ENCODE measurements at regions not wholly inside any gene's neighbourhood (a gene's known extent, or its start where the extent isn't known, plus 50 kb on each side); places are given as distances from the start of the nearest gene placed in this dataset.

DNA sequence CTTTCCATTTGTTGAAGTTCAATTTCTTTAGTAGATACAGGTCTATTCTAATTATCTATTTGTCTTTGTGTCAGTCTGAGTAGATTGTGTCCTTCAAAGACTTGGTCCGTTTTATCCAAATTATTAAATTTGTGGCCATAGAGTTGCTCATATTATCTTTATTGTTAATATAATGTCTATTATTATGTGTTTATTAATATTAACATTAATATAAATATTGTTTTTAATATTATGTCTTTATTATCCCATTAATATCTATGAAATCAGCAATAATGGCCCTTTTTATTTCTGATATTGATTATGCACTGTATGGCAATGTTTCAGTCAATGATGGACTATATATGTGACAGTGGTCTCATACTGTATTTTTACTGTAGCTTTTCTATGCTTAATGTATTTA lies 2067.3 kb upstream of the AGA start:
- 79 to 83% methylated on average over 1 of the region's 1 CpG for WGBS, 2 donors

DNA sequence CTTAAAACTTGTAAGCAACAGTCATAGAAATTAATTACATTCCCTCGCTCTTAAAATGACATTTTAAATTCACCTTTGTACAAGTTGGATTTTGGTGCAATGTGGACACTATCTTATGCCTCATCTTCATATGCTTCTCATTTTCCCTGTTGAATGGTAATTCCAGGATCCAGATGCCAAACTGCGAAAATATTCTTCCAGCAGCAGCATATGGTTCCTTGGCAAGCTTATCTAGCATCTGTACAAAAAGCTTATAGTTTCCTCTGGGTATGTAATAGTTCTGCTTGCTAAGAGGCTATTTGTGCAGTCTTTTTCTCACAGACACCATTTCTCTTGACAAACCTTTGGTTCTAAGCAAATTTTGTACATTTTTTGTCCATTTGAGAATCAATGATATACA lies 2079.7 kb upstream of the AGA start:
- DNase-seq (no peak), ATAC-seq (no peak)
- no peaks in the 10 kb centered on the region for H3K4me1 ChIP-seq
- no peaks in the 10 kb centered on the region for H3K36me3 ChIP-seq
- H3K27me3 ChIP-seq: no peaks in the 10 kb centered on the region
- 80 to 83% methylated on average over 2 of the region's 2 CpGs for WGBS, 2 donors
- H3K27ac ChIP-seq: no peak overlapping the region
- peaks cover 0 to 11% (median 0%) of the 10 kb centered on the region in 11 donors for H3K9me3 ChIP-seq
- intact Hi-C loops (cut with DNase I): no loop called here
- H3K4me3 ChIP-seq: no peak overlapping the region
- TF ChIP-seq, protein P1, sequence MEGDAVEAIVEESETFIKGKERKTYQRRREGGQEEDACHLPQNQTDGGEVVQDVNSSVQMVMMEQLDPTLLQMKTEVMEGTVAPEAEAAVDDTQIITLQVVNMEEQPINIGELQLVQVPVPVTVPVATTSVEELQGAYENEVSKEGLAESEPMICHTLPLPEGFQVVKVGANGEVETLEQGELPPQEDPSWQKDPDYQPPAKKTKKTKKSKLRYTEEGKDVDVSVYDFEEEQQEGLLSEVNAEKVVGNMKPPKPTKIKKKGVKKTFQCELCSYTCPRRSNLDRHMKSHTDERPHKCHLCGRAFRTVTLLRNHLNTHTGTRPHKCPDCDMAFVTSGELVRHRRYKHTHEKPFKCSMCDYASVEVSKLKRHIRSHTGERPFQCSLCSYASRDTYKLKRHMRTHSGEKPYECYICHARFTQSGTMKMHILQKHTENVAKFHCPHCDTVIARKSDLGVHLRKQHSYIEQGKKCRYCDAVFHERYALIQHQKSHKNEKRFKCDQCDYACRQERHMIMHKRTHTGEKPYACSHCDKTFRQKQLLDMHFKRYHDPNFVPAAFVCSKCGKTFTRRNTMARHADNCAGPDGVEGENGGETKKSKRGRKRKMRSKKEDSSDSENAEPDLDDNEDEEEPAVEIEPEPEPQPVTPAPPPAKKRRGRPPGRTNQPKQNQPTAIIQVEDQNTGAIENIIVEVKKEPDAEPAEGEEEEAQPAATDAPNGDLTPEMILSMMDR (IDR thresholded peaks at IDR 0.05): no peak

More for the DNA sequence above, 2067.3 kb upstream of the AGA start:
- TF ChIP-seq, protein P1 (IDR thresholded peaks at IDR 0.05): no peak
- no peak overlapping the region for H3K27ac ChIP-seq
- no peaks in the 10 kb centered on the region for H3K36me3 ChIP-seq
- DNase-seq (no peak), ATAC-seq (no peak)
- H3K27me3 ChIP-seq: no peaks in the 10 kb centered on the region
- intact Hi-C loops (cut with DNase I): no loop called here
- H3K4me1 ChIP-seq: no peaks in the 10 kb centered on the region
- H3K9me3 ChIP-seq: peaks cover 0 to 21% (median 3%) of the 10 kb centered on the region in 11 donors
- no peak overlapping the region for H3K4me3 ChIP-seq

DNA sequence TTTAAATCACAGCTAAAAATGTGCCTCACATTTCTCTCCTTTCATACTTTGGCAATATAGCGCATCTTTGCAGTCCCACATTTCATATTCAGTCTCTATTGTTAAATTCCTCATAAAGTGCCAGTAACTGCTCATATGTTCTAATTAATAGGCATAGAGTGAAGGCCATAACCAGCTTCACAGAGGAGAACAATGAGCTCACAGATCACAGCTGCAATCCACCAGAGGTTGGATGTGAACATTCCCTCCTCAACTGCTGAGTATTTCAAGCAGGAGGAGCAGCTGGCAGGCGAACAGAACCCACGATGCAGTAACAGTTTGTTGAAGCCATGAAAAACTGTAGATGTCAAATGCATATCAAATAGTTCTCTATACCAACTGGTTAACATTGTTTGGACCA lies 2088.7 kb upstream of the AGA start:
- H3K4me1 ChIP-seq: no peaks in the 10 kb centered on the region
- intact Hi-C loops (cut with DNase I): no loop called here
- TF ChIP-seq, protein P1 (IDR thresholded peaks at IDR 0.05): no peak
- H3K4me3 ChIP-seq: no peak overlapping the region
- no peak for DNase-seq
- no peaks in the 10 kb centered on the region for H3K36me3 ChIP-seq
- no peak for ATAC-seq
- peaks cover 0 to 16% (median 0%) of the 10 kb centered on the region in 11 donors for H3K9me3 ChIP-seq
- WGBS, 2 donors: 58 to 74% methylated on average over 3 of the region's 3 CpGs
- H3K27ac ChIP-seq: no peak overlapping the region
- no peaks in the 10 kb centered on the region for H3K27me3 ChIP-seq

DNA sequence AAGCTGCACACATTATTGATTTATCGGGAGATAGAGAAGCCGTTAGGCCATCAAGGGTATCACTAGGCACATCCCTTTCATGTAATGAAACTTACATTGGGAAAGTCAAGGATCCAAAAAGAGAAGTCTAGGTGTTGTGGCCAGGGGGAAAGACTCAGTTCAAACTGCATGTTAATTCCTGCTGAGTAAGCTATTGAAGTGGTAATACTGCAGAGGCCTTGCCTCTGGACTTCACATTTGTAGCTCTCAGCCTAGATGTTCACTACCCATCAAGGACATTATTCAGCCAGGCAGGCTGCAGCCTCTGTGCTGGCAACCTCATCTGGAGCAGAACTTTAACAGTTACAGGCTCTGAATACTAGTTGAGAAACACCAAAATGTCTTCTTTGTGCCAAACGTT lies 2094.5 kb upstream of the AGA start:
- Histone ChIP-seq H3K27ac (no peak overlapping the region), H3K4me1 (no peaks in the 10 kb centered on the region), H3K27me3 (no peaks in the 10 kb centered on the region), H3K36me3 (no peaks in the 10 kb centered on the region), H3K4me3 (no peak overlapping the region), H3K9me3 (peaks cover 0 to 16% (median 0%) of the 10 kb centered on the region in 11 donors)
- 67 to 69% methylated on average over 3 of the region's 3 CpGs for WGBS, 2 donors
- intact Hi-C loops (cut with DNase I): no loop called here
- TF ChIP-seq, protein P1 (IDR thresholded peaks at IDR 0.05): no peak
- DNase-seq (no peak), ATAC-seq (no peak)
